ENCODE measurements at regions not wholly inside any gene's neighbourhood (a gene's known extent, or its start where the extent isn't known, plus 50 kb on each side); places are given as distances from the start of the nearest gene placed in this dataset.

DNA sequence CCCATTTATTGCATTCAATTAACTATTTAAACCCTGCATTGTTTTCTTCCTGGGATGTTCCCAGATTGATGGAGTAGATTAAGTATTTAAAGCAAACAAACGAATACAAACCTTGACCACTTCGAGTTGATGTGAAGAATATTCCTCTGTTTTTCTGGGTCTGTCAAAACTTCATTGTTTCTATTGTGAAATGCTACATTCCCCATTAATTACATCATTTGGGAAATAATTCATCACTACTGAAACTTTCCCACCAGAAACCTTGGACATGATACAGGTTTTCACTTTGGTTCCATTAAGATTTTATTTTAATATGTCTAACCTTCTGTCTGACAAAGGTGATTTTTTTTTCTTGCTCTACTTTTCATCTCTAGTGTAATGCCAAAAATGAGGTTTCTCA lies 365.1 kb upstream of the ETAA1 start:
- Mint-ChIP-seq H3K9me3 (ENCODE audit: unreplicated experiment) (no peaks in the 10 kb centered on the region), H3K27ac (ENCODE audit: unreplicated experiment) (no peak overlapping the region), H3K27me3 (ENCODE audit: unreplicated experiment) (no peaks in the 10 kb centered on the region), H3K36me3 (ENCODE audit: low read depth, unreplicated experiment) (no peaks in the 10 kb centered on the region), H3K4me1 (ENCODE audit: unreplicated experiment) (no peaks in the 10 kb centered on the region), H3K4me3 (ENCODE audit: unreplicated experiment) (no peak overlapping the region)
- no peak for DNase-seq (ENCODE audit: low spot score)
- TF ChIP-seq, protein P1, sequence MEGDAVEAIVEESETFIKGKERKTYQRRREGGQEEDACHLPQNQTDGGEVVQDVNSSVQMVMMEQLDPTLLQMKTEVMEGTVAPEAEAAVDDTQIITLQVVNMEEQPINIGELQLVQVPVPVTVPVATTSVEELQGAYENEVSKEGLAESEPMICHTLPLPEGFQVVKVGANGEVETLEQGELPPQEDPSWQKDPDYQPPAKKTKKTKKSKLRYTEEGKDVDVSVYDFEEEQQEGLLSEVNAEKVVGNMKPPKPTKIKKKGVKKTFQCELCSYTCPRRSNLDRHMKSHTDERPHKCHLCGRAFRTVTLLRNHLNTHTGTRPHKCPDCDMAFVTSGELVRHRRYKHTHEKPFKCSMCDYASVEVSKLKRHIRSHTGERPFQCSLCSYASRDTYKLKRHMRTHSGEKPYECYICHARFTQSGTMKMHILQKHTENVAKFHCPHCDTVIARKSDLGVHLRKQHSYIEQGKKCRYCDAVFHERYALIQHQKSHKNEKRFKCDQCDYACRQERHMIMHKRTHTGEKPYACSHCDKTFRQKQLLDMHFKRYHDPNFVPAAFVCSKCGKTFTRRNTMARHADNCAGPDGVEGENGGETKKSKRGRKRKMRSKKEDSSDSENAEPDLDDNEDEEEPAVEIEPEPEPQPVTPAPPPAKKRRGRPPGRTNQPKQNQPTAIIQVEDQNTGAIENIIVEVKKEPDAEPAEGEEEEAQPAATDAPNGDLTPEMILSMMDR (IDR thresholded peaks at IDR 0.05; ENCODE audit: unreplicated experiment), result no peak

DNA sequence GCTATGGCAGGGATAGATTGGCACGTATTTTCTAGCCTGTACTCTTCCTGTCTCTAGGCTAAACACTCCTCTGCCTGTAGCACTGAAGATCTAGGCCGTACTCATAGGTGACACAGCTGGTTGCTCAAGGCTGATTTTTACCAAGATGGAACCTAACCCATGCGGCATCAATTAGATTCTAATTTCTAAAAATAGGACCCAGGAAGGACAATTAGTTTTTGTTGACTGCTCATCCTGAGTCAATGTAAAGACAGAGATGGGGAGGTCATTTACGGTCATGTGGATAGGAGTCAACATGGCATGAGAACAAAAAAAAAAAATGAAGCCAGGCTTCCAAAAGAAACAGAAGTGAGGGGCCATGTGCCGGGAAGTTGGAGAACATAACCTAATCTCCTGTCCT lies 360.7 kb upstream of the ETAA1 start:
- TF ChIP-seq, protein P1 (IDR thresholded peaks at IDR 0.05; ENCODE audit: unreplicated experiment), result no peak
- no peaks in the 10 kb centered on the region for H3K27me3 Mint-ChIP-seq (ENCODE audit: unreplicated experiment)
- no peak for DNase-seq (ENCODE audit: low spot score)
- no peak overlapping the region for H3K27ac Mint-ChIP-seq (ENCODE audit: unreplicated experiment)
- H3K36me3 Mint-ChIP-seq (ENCODE audit: low read depth, unreplicated experiment), result no peaks in the 10 kb centered on the region
- H3K4me1 Mint-ChIP-seq (ENCODE audit: unreplicated experiment), result no peaks in the 10 kb centered on the region
- H3K4me3 Mint-ChIP-seq (ENCODE audit: unreplicated experiment), result no peak overlapping the region
- no peaks in the 10 kb centered on the region for H3K9me3 Mint-ChIP-seq (ENCODE audit: unreplicated experiment)

DNA sequence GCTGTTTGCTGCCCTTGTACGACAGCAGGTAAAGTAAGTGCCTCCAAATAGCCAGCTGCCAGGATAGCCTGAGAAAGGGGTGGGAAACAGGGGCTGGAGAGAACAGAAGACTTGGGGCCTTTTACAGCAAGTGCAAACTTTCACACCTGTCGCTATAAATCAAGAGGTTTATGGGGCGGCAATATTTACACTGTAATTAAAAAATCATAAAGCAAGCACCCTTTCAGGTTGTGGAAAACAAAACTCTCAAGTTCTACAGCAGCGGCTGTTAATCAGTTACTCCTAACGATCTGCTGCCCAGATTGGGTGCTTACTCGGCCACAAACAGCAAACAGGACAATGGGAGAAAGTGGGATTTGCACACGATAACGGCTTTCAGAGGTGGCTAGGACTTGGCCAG lies 359.5 kb upstream of the ETAA1 start:
- Mint-ChIP-seq H3K9me3 (ENCODE audit: unreplicated experiment) (no peaks in the 10 kb centered on the region), H3K27me3 (ENCODE audit: unreplicated experiment) (no peaks in the 10 kb centered on the region), H3K36me3 (ENCODE audit: low read depth, unreplicated experiment) (no peaks in the 10 kb centered on the region), H3K4me1 (ENCODE audit: unreplicated experiment) (no peaks in the 10 kb centered on the region), H3K4me3 (ENCODE audit: unreplicated experiment) (no peak overlapping the region), H3K27ac (ENCODE audit: unreplicated experiment) (no peak overlapping the region)
- DNase-seq (ENCODE audit: low spot score), result no peak
- TF ChIP-seq, protein P1 (IDR thresholded peaks at IDR 0.05; ENCODE audit: unreplicated experiment), result no peak

DNA sequence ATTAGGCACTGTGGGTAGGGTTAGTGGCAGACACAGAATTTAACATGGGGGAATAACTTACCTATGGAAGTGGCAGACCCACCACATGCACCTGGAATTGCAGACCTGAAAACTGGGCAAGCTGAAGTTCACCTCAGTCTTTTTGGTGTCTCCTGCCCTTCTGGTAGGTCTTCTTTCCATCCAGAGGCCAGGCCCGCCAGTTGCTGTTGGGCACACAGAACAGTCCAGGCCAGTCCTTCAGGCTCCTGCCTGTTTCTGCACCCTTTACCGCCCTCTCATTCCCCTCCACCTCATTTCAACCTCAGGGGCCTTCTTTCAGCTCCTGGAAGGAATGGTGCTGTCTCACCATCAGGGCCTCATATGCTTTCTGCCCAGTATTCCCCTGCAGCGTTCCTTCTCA lies 358.9 kb upstream of the ETAA1 start:
- Mint-ChIP-seq H3K4me3 (ENCODE audit: unreplicated experiment) (no peak overlapping the region), H3K27me3 (ENCODE audit: unreplicated experiment) (peaks cover 1% of the 10 kb centered on the region), H3K9me3 (ENCODE audit: unreplicated experiment) (no peaks in the 10 kb centered on the region), H3K36me3 (ENCODE audit: low read depth, unreplicated experiment) (no peaks in the 10 kb centered on the region), H3K4me1 (ENCODE audit: unreplicated experiment) (no peaks in the 10 kb centered on the region), H3K27ac (ENCODE audit: unreplicated experiment) (no peak overlapping the region)
- TF ChIP-seq, protein P1 (IDR thresholded peaks at IDR 0.05; ENCODE audit: unreplicated experiment), result no peak
- DNase-seq (ENCODE audit: low spot score), result no peak

DNA sequence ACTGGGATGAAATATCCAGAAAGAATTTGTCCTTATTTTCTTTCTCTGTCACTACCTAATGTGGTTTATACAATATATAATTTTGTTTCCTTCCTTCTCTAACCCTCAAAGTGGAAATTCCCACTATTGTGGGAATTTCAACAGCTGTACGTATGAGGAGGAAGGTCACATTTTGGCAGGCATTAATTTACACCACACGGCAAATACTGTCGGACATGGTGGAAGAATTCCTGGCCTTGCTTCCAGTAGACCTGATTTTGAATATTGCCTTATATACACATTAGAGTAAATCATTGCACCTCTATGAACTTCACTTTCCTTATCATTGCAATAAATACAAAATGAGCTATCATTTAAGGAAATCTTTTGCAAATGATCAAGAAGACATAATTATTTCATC lies 358.1 kb upstream of the ETAA1 start:
- no peaks in the 10 kb centered on the region for H3K4me1 Mint-ChIP-seq (ENCODE audit: unreplicated experiment)
- no peaks in the 10 kb centered on the region for H3K36me3 Mint-ChIP-seq (ENCODE audit: low read depth, unreplicated experiment)
- TF ChIP-seq, protein P1 (IDR thresholded peaks at IDR 0.05; ENCODE audit: unreplicated experiment), result no peak
- no peaks in the 10 kb centered on the region for H3K9me3 Mint-ChIP-seq (ENCODE audit: unreplicated experiment)
- no peak overlapping the region for H3K4me3 Mint-ChIP-seq (ENCODE audit: unreplicated experiment)
- H3K27me3 Mint-ChIP-seq (ENCODE audit: unreplicated experiment), result peaks cover 3% of the 10 kb centered on the region
- H3K27ac Mint-ChIP-seq (ENCODE audit: unreplicated experiment), result no peak overlapping the region
- DNase-seq (ENCODE audit: low spot score), result no peak

Measured in endothelial cell (in vitro differentiated cells).